ENCODE measurements at regions not wholly inside any gene's neighbourhood (a gene's known extent, or its start where the extent isn't known, plus 50 kb on each side); places are given as distances from the start of the nearest gene placed in this dataset.

DNA sequence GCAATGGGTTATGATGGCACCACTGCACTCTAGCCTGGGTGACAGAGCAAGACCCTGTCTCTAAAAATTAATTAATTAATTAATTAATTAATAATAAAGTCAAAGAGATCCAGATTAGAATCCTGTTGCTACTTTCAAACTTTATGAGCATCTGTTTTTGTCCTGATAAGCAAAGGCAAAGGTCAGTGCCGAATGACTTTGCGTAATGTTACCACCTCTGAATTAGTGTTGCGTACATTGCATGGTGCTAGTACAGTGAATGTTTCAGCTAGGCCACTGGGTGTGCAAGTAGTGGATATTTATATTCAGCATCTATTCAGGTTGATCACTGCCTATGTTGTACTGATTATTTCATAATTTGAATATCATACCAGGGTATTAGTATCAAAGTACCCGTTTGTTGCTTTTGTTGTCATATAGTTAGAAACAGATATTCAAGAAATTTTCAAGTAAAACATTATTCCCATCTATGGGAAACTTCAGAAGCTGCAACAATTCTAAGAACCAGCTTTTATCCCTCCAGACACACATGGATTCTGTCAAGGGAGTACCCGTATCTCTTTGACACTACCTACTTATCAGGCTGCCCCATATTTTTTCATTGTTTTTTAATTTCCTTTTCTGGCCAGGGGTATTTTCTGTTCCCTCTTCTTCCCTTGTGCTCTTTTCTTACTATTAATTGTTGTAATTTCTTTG is 127.1 kb upstream of the GRM7 start:
- Histone ChIP-seq H3K4me3 (ENCODE audit: low read depth, low read length) (no peak overlapping the region), H3K36me3 (ENCODE audit: control insufficient read depth, insufficient read depth, low read length) (no peaks in the 10 kb centered on the region), H3K27ac (ENCODE audit: low read depth, low read length) (no peak overlapping the region), H3K9me3 (ENCODE audit: control insufficient read depth, insufficient read depth, low read length) (no peaks in the 10 kb centered on the region), H3K4me1 (ENCODE audit: control insufficient read depth, insufficient read depth, low read length) (no peaks in the 10 kb centered on the region), H3K27me3 (ENCODE audit: control insufficient read depth, insufficient read depth, low read length) (no peaks in the 10 kb centered on the region), H3K9ac (ENCODE audit: low read depth, low read length) (no peak overlapping the region)

DNA sequence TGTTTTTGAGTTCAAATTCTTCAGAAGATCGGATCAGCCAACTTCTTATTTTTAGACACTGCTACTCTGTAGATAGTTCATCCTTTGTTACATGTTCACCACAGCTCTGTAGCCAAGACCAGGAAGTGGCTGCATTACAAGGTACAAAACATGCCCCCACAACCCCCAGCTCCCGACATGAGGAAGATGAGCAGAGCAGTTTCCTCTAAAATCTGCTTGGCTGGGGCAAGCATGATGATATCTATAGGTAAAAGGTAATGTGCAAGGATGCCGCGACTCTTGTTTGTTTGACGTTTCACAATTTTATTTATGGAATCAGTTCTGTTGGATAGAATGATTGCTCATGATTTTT is 126.5 kb upstream of the GRM7 start:
- Histone ChIP-seq H3K27me3 (ENCODE audit: control insufficient read depth, insufficient read depth, low read length) (no peaks in the 10 kb centered on the region), H3K4me1 (ENCODE audit: control insufficient read depth, insufficient read depth, low read length) (peaks cover 4% of the 10 kb centered on the region), H3K27ac (ENCODE audit: low read depth, low read length) (no peak overlapping the region)

DNA sequence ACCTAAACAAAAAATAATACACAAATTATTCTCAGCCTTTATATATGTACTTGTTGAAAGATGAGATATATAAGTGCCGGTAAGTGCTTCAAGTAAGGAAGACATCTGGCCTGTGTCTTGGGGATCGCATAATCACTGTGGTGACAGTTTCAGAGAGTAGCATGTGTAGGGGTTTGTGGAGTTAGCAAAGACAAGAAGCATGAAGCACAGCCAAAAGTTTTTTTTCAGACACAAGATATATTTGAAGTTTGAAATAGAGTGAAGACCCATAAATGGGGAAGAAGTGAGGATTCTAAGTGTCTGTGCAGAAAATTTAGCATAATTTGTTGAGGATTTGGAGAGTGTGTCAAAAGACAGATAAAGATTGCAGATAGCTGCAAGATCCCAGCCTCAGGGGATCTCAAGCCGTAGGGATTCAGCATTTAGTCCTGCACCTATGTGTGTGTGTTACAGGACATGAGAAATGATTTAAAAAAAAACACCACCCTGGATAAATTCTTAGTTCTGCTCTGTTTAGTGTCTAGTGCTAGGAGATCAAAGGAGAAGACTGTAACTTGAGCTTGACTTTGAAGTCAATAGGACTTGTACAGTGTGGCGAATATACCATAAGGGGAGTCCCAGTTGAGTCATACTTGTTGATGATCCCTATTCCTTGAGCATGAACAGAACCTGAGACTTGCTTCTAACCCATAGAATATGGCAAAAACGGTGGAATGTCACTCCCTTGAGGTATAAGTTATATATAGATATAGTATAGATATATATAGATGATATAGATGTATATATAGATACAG is 123.9 kb upstream of the GRM7 start:
- Histone ChIP-seq H3K27me3 (ENCODE audit: control insufficient read depth, insufficient read depth, low read length) (no peaks in the 10 kb centered on the region), H3K36me3 (ENCODE audit: control insufficient read depth, insufficient read depth, low read length) (no peaks in the 10 kb centered on the region), H3K9ac (ENCODE audit: low read depth, low read length) (no peak overlapping the region), H3K27ac (ENCODE audit: low read depth, low read length) (no peak overlapping the region), H3K9me3 (ENCODE audit: control insufficient read depth, insufficient read depth, low read length) (no peaks in the 10 kb centered on the region), H3K4me1 (ENCODE audit: control insufficient read depth, insufficient read depth, low read length) (peaks cover 7% of the 10 kb centered on the region), H3K4me3 (ENCODE audit: low read depth, low read length) (no peak overlapping the region)

More for the DNA sequence above, 126.5 kb upstream of the GRM7 start:
- Histone ChIP-seq H3K4me3 (ENCODE audit: low read depth, low read length) (no peak overlapping the region), H3K36me3 (ENCODE audit: control insufficient read depth, insufficient read depth, low read length) (no peaks in the 10 kb centered on the region), H3K9ac (ENCODE audit: low read depth, low read length) (no peak overlapping the region), H3K9me3 (ENCODE audit: control insufficient read depth, insufficient read depth, low read length) (no peaks in the 10 kb centered on the region)

DNA sequence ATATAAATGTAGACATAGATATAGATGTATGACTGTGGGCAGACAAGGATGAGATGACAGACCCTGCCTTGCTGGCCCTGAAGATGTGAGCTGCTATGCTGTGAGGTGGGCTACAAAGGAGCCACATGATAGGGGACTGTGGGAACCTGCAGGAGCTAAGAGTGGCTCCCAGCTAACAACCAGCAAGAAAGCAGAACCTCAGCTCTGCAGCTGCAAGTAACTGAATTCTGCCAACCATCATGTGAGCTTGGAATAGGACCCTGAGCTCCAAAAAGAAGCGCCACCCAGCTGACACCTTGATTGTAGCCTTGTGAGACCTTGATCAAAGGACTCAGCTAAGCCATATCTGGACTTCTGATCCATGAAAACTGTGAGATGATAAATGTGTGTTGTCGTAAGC is 123.3 kb upstream of the GRM7 start:
- Histone ChIP-seq H3K9me3 (ENCODE audit: control insufficient read depth, insufficient read depth, low read length) (no peaks in the 10 kb centered on the region), H3K4me3 (ENCODE audit: low read depth, low read length) (no peak overlapping the region), H3K36me3 (ENCODE audit: control insufficient read depth, insufficient read depth, low read length) (no peaks in the 10 kb centered on the region), H3K27me3 (ENCODE audit: control insufficient read depth, insufficient read depth, low read length) (no peaks in the 10 kb centered on the region), H3K9ac (ENCODE audit: low read depth, low read length) (no peak overlapping the region), H3K4me1 (ENCODE audit: control insufficient read depth, insufficient read depth, low read length) (peaks cover 7% of the 10 kb centered on the region), H3K27ac (ENCODE audit: low read depth, low read length) (no peak overlapping the region)

DNA sequence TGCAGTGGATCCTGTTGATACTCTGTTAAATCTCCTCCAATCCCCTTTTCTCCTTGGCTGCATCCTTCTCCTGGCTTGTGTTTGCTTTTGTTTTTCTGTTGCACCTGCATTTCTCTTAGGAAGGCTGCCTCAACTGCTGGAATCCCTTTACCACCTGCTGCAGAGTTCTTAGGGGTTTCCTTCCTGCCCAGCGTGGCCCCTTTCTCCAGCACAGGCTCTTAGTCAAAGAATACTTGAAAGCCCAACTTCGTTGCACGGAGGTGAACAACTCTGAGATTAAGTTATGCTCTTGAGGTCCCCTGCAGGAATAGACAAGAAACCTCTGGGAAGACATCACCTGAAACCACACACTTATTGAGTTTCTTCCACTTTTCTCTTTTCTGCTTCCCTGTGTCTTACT is 121.6 kb upstream of the GRM7 start:
- Histone ChIP-seq H3K4me1 (ENCODE audit: control insufficient read depth, insufficient read depth, low read length) (peaks cover 7% of the 10 kb centered on the region), H3K9me3 (ENCODE audit: control insufficient read depth, insufficient read depth, low read length) (no peaks in the 10 kb centered on the region), H3K9ac (ENCODE audit: low read depth, low read length) (no peak overlapping the region), H3K27me3 (ENCODE audit: control insufficient read depth, insufficient read depth, low read length) (no peaks in the 10 kb centered on the region), H3K36me3 (ENCODE audit: control insufficient read depth, insufficient read depth, low read length) (no peaks in the 10 kb centered on the region), H3K27ac (ENCODE audit: low read depth, low read length) (no peak overlapping the region), H3K4me3 (ENCODE audit: low read depth, low read length) (no peak overlapping the region)

DNA sequence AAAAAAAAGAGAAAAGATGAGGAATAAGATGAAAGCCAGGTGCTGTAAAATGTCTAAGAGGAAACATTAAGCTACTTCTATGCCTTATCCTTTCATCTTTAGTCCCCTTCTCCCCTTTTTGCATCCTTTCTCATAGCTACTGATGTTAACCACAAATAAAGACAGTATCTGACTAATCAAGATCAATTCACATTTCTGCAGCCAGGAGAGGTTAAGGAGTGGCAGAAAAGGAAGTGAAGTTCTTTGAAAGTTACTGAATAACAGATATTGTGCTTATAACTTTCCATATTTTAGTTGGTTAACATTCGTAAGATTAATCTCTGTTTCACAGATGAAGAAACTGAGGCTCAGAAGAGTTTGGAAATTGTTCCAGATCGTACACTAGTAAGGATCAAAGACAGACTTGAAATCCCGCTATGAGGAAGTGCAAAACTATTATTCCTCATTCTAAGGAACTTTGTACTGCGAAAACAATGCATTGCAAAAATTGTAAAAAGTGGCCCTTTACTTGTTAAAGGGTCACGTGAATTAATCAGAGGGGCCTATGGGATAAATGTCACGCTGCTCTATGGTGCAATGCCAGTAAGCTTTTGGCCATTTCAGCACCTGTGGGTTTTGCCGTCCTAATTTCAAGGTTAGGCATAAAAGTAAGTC is 117.7 kb upstream of the GRM7 start:
- H3K27ac ChIP-seq (ENCODE audit: low read depth, low read length): no peak overlapping the region
- H3K27me3 ChIP-seq (ENCODE audit: control insufficient read depth, insufficient read depth, low read length): no peaks in the 10 kb centered on the region
- no peak overlapping the region for H3K4me3 ChIP-seq (ENCODE audit: low read depth, low read length)
- H3K4me1 ChIP-seq (ENCODE audit: control insufficient read depth, insufficient read depth, low read length): peaks cover 7% of the 10 kb centered on the region
- no peaks in the 10 kb centered on the region for H3K9me3 ChIP-seq (ENCODE audit: control insufficient read depth, insufficient read depth, low read length)
- H3K36me3 ChIP-seq (ENCODE audit: control insufficient read depth, insufficient read depth, low read length): no peaks in the 10 kb centered on the region
- no peak overlapping the region for H3K9ac ChIP-seq (ENCODE audit: low read depth, low read length)

DNA sequence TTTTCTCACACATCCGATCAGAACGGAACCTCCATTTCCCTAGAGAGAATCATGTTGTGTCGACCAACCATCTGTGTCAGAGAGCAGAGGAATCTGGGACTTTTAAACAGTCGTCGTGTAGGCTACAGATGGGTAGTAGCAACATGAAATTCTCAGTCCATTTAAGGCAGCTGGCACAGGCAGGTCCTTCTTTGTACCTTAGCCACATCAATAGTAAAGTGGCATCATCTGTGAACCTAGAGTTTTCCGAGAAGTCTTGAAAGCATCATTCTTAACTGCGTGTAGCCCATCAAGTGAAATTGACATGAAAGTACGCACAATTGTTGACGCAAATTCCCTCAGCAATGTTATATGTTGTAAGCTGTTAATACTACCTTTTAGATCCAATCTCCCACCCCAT is 114.5 kb upstream of the GRM7 start:
- Histone ChIP-seq H3K9me3 (ENCODE audit: control insufficient read depth, insufficient read depth, low read length) (no peaks in the 10 kb centered on the region), H3K9ac (ENCODE audit: low read depth, low read length) (no peak overlapping the region), H3K36me3 (ENCODE audit: control insufficient read depth, insufficient read depth, low read length) (no peaks in the 10 kb centered on the region), H3K27me3 (ENCODE audit: control insufficient read depth, insufficient read depth, low read length) (no peaks in the 10 kb centered on the region), H3K4me3 (ENCODE audit: low read depth, low read length) (no peak overlapping the region), H3K27ac (ENCODE audit: low read depth, low read length) (no peak overlapping the region), H3K4me1 (ENCODE audit: control insufficient read depth, insufficient read depth, low read length) (no peaks in the 10 kb centered on the region)

DNA sequence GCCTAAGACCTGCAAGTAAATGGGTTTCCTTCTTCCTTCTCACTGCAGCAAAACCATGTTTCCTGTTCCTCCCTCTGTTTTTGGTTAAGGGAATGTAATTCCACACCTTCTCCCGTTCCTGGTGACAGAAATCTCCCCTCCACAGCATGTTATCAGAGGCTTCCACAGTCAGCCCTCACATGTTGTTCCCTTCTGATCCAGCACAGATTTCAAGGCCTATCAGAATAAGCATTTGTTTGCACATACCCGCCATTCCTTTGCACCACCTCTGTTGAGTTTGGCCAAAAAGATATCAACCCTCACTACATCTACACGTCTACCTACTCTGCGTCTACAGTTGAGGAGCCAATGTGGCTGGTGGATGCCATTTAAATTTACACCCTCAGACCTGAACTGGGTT is 113.9 kb upstream of the GRM7 start:
- Histone ChIP-seq H3K36me3 (ENCODE audit: control insufficient read depth, insufficient read depth, low read length) (no peaks in the 10 kb centered on the region), H3K9ac (ENCODE audit: low read depth, low read length) (no peak overlapping the region), H3K27me3 (ENCODE audit: control insufficient read depth, insufficient read depth, low read length) (no peaks in the 10 kb centered on the region), H3K4me1 (ENCODE audit: control insufficient read depth, insufficient read depth, low read length) (no peaks in the 10 kb centered on the region), H3K4me3 (ENCODE audit: low read depth, low read length) (no peak overlapping the region), H3K9me3 (ENCODE audit: control insufficient read depth, insufficient read depth, low read length) (no peaks in the 10 kb centered on the region), H3K27ac (ENCODE audit: low read depth, low read length) (no peak overlapping the region)

DNA sequence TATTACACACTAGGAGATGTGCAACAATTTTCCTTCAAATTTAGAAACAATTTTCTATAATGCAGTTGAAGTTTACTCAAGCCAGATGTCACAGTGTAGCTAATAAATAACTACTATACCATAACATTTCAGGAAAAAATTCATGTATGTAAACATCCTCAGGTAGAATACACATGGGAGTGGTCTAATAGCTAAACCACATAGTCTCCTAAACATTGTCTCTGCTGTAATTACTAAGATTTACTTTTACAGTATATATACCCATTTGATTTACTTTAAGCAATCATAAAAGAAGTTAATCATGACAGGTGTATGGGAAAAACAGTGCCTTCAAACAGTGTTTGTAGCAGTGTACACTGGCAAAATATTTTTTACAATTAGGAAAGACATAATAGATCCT is 110.1 kb upstream of the GRM7 start:
- Histone ChIP-seq H3K36me3 (ENCODE audit: control insufficient read depth, insufficient read depth, low read length) (no peaks in the 10 kb centered on the region), H3K9ac (ENCODE audit: low read depth, low read length) (no peak overlapping the region), H3K27ac (ENCODE audit: low read depth, low read length) (no peak overlapping the region), H3K27me3 (ENCODE audit: control insufficient read depth, insufficient read depth, low read length) (no peaks in the 10 kb centered on the region), H3K9me3 (ENCODE audit: control insufficient read depth, insufficient read depth, low read length) (no peaks in the 10 kb centered on the region), H3K4me3 (ENCODE audit: low read depth, low read length) (no peak overlapping the region), H3K4me1 (ENCODE audit: control insufficient read depth, insufficient read depth, low read length) (no peaks in the 10 kb centered on the region)

DNA sequence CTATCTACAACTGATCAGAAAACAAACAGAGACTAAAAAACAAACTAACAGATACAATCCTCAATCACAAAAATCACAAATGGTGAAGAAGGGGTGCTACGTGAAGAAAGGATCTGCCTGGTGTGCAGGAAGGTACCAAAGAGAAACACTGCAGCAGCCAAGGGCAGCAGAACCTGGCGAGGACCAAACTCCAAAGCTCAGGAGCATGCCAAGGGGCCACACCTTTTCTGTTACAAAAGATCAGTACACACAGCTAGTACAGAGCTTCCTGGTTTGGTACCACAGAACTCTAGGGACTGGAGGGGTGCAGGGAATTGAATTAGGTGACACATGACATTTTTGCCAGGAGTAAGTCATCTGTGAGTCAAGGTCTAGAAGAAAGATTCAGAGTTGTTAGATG is 107.4 kb upstream of the GRM7 start:
- Histone ChIP-seq H3K36me3 (ENCODE audit: control insufficient read depth, insufficient read depth, low read length) (no peaks in the 10 kb centered on the region), H3K27ac (ENCODE audit: low read depth, low read length) (no peak overlapping the region), H3K27me3 (ENCODE audit: control insufficient read depth, insufficient read depth, low read length) (no peaks in the 10 kb centered on the region), H3K9ac (ENCODE audit: low read depth, low read length) (no peak overlapping the region), H3K4me3 (ENCODE audit: low read depth, low read length) (no peak overlapping the region), H3K4me1 (ENCODE audit: control insufficient read depth, insufficient read depth, low read length) (no peaks in the 10 kb centered on the region), H3K9me3 (ENCODE audit: control insufficient read depth, insufficient read depth, low read length) (no peaks in the 10 kb centered on the region)

All from HUES48 (cell line).